ENCODE measurements at regions not wholly inside any gene's neighbourhood (a gene's known extent, or its start where the extent isn't known, plus 50 kb on each side); places are given as distances from the start of the nearest gene placed in this dataset.

- TF ChIP-seq CTCF (IDR thresholded peaks at IDR 0.05; ENCODE audit: poor library complexity) (no peak), EZH2phosphoT487 (IDR thresholded peaks at IDR 0.05; ENCODE audit: low read depth, severe bottlenecking, unreplicated experiment) (no peak), EZH2 (IDR thresholded peaks at IDR 0.05; ENCODE audit: borderline replicate concordance) (no peak)
Measured at GRCh38 chr13:107231944-107232343, 664.0 kb upstream of the ARGLU1 start.

Data from hepatocyte (in vitro differentiated cells).